Mucosa of descending colon (tissue), 3 donors: ENCODE measurements at regions not wholly inside any gene's neighbourhood (a gene's known extent, or its start where the extent isn't known, plus 50 kb on each side); places are given as distances from the start of the nearest gene placed in this dataset.

Experiments used
- ATAC-seq: fragments of 200-7000 bp; cut with Tn5 transposase; one replicate; pipeline ENCODE4 v1.9.1; 2020; ENCODE audit warnings: mild to moderate bottlenecking, moderate library complexity
- DNase-seq, 3 donors: peaks; one replicate each; pipeline ENCODE4 v3.0.0-alpha.2; 2020
- H3K36me3 ChIP-seq: fragments of 200-600 bp; one replicate; pipeline ENCODE4 v1.8.0; 2021; ENCODE audit warnings: low read depth, mild to moderate bottlenecking
- H3K4me1 ChIP-seq: fragments of 200-600 bp; one replicate; pipeline ENCODE4 v1.8.0; 2021; ENCODE audit warnings: low read depth, mild to moderate bottlenecking
- H3K4me3 ChIP-seq: fragments of 200-600 bp; one replicate; pipeline ENCODE4 v1.8.0; 2021; ENCODE audit warnings: mild to moderate bottlenecking
- H3K9me3 ChIP-seq: fragments of 200-600 bp; one replicate; pipeline ENCODE4 v1.8.0; 2021; ENCODE audit warnings: mild to moderate bottlenecking
- CTCF ChIP-seq: fragments of 200-600 bp; IDR thresholded peaks from one replicate; pipeline ENCODE4 v1.8.0; 2022; ENCODE audit warnings: antibody characterized with exemption, mild to moderate bottlenecking
- intact Hi-C, 2 donors: fragments of 100-400 bp; cut with DNase I in 1 of 2; cut with micrococcal nuclease in 1 of 2; formaldehyde crosslinking; loops; one replicate each; pipeline versions ENCODE4 v1.11.0 to v1.11.1; 2022; cut with DNase I, micrococcal nuclease
- donor health status: DM: no; HTN: no; CAD: no; lungs with moderate emphysema.
- donor health status: DM: no; HTN: no; CAD: no.
- donor health status: DM: no; HTN: yes; CAD: no.

DNA sequence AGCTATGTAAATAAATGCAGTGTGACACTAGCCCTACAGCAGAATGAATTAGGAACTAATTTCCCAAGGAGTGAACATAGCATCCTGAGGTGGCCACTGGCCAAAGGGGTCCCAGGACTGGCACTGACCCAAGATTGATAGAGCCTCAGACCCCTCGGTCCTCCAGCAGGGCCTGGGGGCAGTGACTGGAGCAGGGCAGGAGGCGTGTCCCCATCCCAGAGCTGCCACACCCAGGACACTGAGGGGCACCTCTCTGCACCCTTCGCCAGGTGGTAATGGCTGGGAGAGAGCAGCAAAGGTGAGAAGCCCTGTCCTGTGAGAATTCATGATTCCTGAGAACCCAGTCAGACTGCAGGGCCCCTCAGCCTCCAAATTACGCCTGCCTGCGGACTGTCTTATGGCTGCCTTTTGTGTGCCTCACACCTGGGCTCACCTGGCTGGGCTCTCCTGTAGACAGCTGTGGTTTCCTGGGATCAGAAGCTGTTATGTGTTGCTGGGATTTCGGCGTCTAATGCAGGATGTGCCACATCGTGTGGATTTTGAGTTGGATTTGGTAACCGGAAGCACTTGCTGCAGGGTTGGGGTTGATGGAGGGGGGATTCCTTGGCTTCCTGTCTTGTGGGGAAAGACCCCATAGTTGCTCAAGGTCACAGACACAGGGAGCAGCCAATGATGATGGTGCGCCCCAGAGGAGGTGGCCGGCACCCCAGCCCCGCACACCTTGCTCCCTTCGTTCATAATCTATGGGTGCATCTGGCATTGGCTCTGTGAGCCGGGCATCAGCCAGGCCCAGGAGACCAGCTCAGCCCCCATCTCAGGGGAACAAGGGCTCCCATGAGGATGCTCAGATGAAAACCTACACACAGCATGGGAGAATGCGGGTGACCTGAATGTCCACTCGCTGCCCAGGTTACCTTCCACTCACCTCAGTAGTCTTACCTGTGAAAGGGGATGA lies 582.9 kb downstream of the BRD1 start:
- no peaks in the 10 kb centered on the region for H3K4me1 ChIP-seq
- no peak for TF ChIP-seq CTCF
- no peak for DNase-seq
- H3K9me3 ChIP-seq, result no peaks in the 10 kb centered on the region
- intact Hi-C loops, result no loop called here
- H3K36me3 ChIP-seq, result no peaks in the 10 kb centered on the region
- no peak for ATAC-seq
- H3K4me3 ChIP-seq, result no peak overlapping the region

DNA sequence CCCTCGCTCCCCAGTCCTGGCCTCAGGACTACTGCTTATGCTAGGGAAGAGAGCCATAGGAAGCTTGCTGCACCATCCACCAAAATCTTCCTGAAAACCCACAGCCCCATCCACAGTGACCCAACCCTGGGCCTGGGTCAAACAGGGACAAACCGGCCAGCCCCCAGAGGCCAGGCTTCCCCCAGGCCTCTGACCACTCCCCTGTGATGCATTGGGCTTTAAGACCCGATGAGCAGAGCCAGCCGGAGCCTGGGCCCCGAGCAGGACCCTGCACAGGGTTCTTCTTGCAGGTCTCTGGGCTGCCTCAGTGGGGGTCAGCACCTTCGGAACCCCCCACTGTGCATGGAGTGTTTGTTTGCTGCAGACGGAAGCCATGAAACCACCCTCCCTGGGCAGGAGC lies 583.7 kb downstream of the BRD1 start:
- intact Hi-C loops, result no loop called here
- Histone ChIP-seq H3K9me3 (no peaks in the 10 kb centered on the region), H3K36me3 (no peaks in the 10 kb centered on the region), H3K4me1 (no peaks in the 10 kb centered on the region), H3K4me3 (no peak overlapping the region)
- DNase-seq (no peak), ATAC-seq (no peak)
- no peak for TF ChIP-seq CTCF

- H3K9me3 ChIP-seq, result no peaks in the 10 kb centered on the region
- DNase-seq (no peak), ATAC-seq (no peak)
- intact Hi-C loops, result no loop called here
- H3K4me1 ChIP-seq, result no peaks in the 10 kb centered on the region
- no peak overlapping the region for H3K4me3 ChIP-seq
- no peak for TF ChIP-seq CTCF
- no peaks in the 10 kb centered on the region for H3K36me3 ChIP-seq
Observed at GRCh38 chr22:49243335-49243734, 584.3 kb downstream of the BRD1 start.

- no peak for TF ChIP-seq CTCF
- Histone ChIP-seq H3K4me1 (no peaks in the 10 kb centered on the region), H3K36me3 (no peaks in the 10 kb centered on the region), H3K9me3 (no peaks in the 10 kb centered on the region), H3K4me3 (no peak overlapping the region)
- DNase-seq, result no peak
- no peak for ATAC-seq
- intact Hi-C loops, result no loop called here
Observed at GRCh38 chr22:49242480-49242879, 585.2 kb downstream of the BRD1 start.

GRCh38 chr22:49241174-49241851 lies 586.4 kb downstream of the BRD1 start:
- TF ChIP-seq CTCF, result no peak
- Histone ChIP-seq H3K36me3 (no peaks in the 10 kb centered on the region), H3K4me3 (no peak overlapping the region), H3K9me3 (no peaks in the 10 kb centered on the region), H3K4me1 (no peaks in the 10 kb centered on the region)
- intact Hi-C loops, result no loop called here
- ATAC-seq, result no peak
- no peak for DNase-seq
